ENCODE measurements at regions not wholly inside any gene's neighbourhood (a gene's known extent, or its start where the extent isn't known, plus 50 kb on each side); places are given as distances from the start of the nearest gene placed in this dataset.

DNA sequence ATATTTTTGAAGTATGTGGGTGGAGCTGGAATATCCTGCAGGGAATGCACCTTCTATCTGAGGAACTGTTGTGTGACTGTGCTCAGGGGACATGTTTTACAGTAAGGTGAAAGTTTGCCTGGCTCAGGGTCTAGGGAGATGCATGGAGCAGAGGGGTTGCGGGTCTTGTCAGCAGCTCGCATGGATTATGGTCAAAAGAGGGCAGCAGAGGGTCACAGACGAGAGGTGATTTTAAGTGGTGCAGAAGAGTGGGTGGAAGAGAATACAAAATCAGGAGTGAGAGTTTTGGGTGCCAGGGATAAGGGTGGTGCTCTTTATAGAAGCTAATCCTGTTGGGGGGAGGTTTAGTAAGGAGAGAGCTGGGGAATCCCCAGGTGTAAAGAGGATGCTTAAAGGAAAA is 53.5 kb upstream of the GRIN3A start:
- H3K4me3 Mint-ChIP-seq = no peak overlapping the region
- Histone ChIP-seq H3K36me3 (ENCODE audit: control insufficient read depth, insufficient read depth, low read length) (no peaks in the 10 kb centered on the region), H3K4me1 (ENCODE audit: control insufficient read depth, insufficient read depth, low read length) (no peaks in the 10 kb centered on the region), H3K9me3 (ENCODE audit: control insufficient read depth, low read length) (peaks cover 16% of the 10 kb centered on the region), H3K9ac (ENCODE audit: extremely low read depth, low read length, poor library complexity, severe bottlenecking) (no peak overlapping the region), H3K27me3 (ENCODE audit: control insufficient read depth, insufficient read depth, low read length, poor library complexity, severe bottlenecking) (no peaks in the 10 kb centered on the region), H3K27ac (ENCODE audit: low read depth, low read length) (no peak overlapping the region), H3K4me3 (ENCODE audit: low read length) (no peak overlapping the region)
- H3K4me1 Mint-ChIP-seq = no peaks in the 10 kb centered on the region
- peak; percentile 85 for TF ChIP-seq CTCF (conservative IDR thresholded peaks at IDR 0.05)
- DNase-seq = peak; percentile 91
- H3K9me3 Mint-ChIP-seq = no peaks in the 10 kb centered on the region
- H3K27me3 Mint-ChIP-seq (ENCODE audit: insufficient read depth) = no peaks in the 10 kb centered on the region
- no peaks in the 10 kb centered on the region for H3K36me3 Mint-ChIP-seq (ENCODE audit: low read depth)
- H3K27ac Mint-ChIP-seq = no peak overlapping the region
- 11 to 40% methylated on average over 3 of the region's 3 CpGs for WGBS, 2 experiments (ENCODE audit: insufficient coverage in 1 of 2, insufficient read length in 1 of 2)

GRCh38 chr9:101791533-101791932 is 53.1 kb upstream of the GRIN3A start:
- Mint-ChIP-seq H3K27ac (no peak overlapping the region), H3K4me3 (no peak overlapping the region), H3K9me3 (no peaks in the 10 kb centered on the region), H3K36me3 (ENCODE audit: low read depth) (no peaks in the 10 kb centered on the region), H3K27me3 (ENCODE audit: insufficient read depth) (no peaks in the 10 kb centered on the region), H3K4me1 (no peaks in the 10 kb centered on the region)
- no peak for DNase-seq
- WGBS, 2 experiments (ENCODE audit: insufficient coverage in 1 of 2, insufficient read length in 1 of 2) = 69 to 77% methylated on average over 2 to 5 of the region's 6 CpGs
- no peak for TF ChIP-seq CTCF (conservative IDR thresholded peaks at IDR 0.05)
- Histone ChIP-seq H3K9me3 (ENCODE audit: control insufficient read depth, low read length) (peaks cover 16% of the 10 kb centered on the region), H3K9ac (ENCODE audit: extremely low read depth, low read length, poor library complexity, severe bottlenecking) (no peak overlapping the region), H3K27me3 (ENCODE audit: control insufficient read depth, insufficient read depth, low read length, poor library complexity, severe bottlenecking) (no peaks in the 10 kb centered on the region), H3K4me1 (ENCODE audit: control insufficient read depth, insufficient read depth, low read length) (no peaks in the 10 kb centered on the region), H3K36me3 (ENCODE audit: control insufficient read depth, insufficient read depth, low read length) (no peaks in the 10 kb centered on the region), H3K27ac (ENCODE audit: low read depth, low read length) (no peak overlapping the region), H3K4me3 (ENCODE audit: low read length) (no peak overlapping the region)
